ENCODE measurements at regions not wholly inside any gene's neighbourhood (a gene's known extent, or its start where the extent isn't known, plus 50 kb on each side); places are given as distances from the start of the nearest gene placed in this dataset.

DNA sequence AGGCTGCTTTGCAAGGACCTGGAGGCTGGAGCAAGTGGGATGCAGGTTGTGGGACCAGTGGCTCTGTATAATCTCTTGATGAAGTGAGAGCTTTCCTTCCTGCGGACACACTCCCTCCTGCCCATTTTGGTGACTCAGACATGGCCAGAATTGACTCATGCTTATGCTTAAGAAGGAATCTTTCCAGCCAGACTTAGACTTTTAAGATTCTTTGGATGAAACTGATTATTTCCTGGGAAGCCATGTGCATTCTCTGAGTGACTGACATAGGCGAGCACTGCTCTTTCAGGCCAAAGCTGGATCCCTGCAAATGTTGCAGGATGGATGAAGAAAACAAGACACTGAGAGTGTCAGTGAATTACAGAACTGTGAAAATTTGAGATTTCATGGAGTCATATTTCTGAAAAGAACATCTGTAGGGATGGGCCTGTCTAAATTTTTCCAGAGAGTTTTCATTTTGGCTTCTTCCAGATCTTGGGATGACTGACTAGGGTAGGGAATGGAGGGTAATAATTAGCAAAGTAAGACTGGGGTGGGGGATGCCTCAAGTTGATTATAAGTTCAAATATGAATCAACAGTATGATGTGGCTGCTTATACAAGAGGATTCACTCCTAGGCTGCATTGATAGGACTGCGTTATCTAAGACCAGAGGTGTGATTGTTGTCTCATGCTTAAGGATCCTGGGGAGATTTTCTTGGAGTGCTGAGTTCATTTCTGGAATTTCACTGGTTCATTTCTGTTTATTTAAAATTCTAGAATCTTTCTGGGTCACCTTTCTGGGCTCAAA, 195.8 kb downstream of the HIPK3 start:
- Histone ChIP-seq H2BK120ac (ENCODE audit: low read depth, low read length, poor library complexity, severe bottlenecking) (no peak overlapping the region), H3K4me1 (ENCODE audit: insufficient read depth, low read length) (no peaks in the 10 kb centered on the region), H2BK15ac (ENCODE audit: low read depth, low read length) (no peak overlapping the region), H2AFZ (ENCODE audit: low read length) (no peak overlapping the region), H3K9ac (ENCODE audit: extremely low read depth, insufficient read length, low read length) (no peak overlapping the region), H3K9me3 (ENCODE audit: control insufficient read depth, low read depth, low read length) (no peaks in the 10 kb centered on the region), H2BK12ac (ENCODE audit: insufficient read length, low read depth, low read length) (no peak overlapping the region), H3K14ac (ENCODE audit: insufficient read depth, low read length) (no peak overlapping the region), H4K8ac (replicated peaks; ENCODE audit: insufficient read length, low read depth, low read length) (no peak overlapping the region), H3K4ac (ENCODE audit: low read depth, low read length) (no peak overlapping the region), H3K79me2 (ENCODE audit: insufficient read depth, low read length) (no peaks in the 10 kb centered on the region), H3K56ac (ENCODE audit: insufficient read length, low read depth, low read length) (no peak overlapping the region), H4K20me1 (ENCODE audit: control insufficient read depth, insufficient read depth, insufficient read length) (no peaks in the 10 kb centered on the region), H2BK5ac (ENCODE audit: insufficient read length, low read length) (no peak overlapping the region), H4K5ac (ENCODE audit: insufficient read length, low read depth, low read length) (no peak overlapping the region), H3K27ac (ENCODE audit: insufficient read length, low read depth, low read length) (no peak overlapping the region), H3K4me2 (ENCODE audit: insufficient read depth, insufficient read length, low read length) (no peak overlapping the region), H3K18ac (ENCODE audit: insufficient read length, low read depth, low read length) (no peak overlapping the region), H3K23ac (ENCODE audit: insufficient read length, low read depth, low read length) (no peak overlapping the region), H3T11ph (ENCODE audit: low read length) (no peak overlapping the region), H3K79me1 (ENCODE audit: insufficient read depth, low read depth, low read length, poor library complexity, severe bottlenecking) (no peaks in the 10 kb centered on the region), H3K23me2 (ENCODE audit: insufficient read length, low read depth, low read length, poor library complexity, severe bottlenecking) (no peaks in the 10 kb centered on the region), H3K27me3 (ENCODE audit: insufficient read depth, low read length) (no peaks in the 10 kb centered on the region), H4K91ac (ENCODE audit: insufficient read length, low read depth, low read length) (no peak overlapping the region), H2BK20ac (ENCODE audit: low read depth, low read length, poor library complexity, severe bottlenecking) (no peak overlapping the region), H2AK5ac (ENCODE audit: insufficient read length, low read length) (no peak overlapping the region)
- no CpG with 5 or more reads among the region's 3 CpGs for WGBS (ENCODE audit: extremely low coverage, insufficient read length, low lambda C conversion rate)
- no peaks in the 10 kb centered on the region for H3K4me1 Mint-ChIP-seq
- 0 out of 7 replicates have a peak overlapping the region, but pooled peaks of 1 of the 3 experiments have one; percentile 62 for H3K27ac Mint-ChIP-seq
- H3K36me3 Mint-ChIP-seq (ENCODE audit: insufficient read depth in 1 of 3, low read depth in 3 of 3) = no peaks in the 10 kb centered on the region
- no peaks in the 10 kb centered on the region for H3K9me3 Mint-ChIP-seq
- DNase-seq = no peak
- TF ChIP-seq, protein P1, sequence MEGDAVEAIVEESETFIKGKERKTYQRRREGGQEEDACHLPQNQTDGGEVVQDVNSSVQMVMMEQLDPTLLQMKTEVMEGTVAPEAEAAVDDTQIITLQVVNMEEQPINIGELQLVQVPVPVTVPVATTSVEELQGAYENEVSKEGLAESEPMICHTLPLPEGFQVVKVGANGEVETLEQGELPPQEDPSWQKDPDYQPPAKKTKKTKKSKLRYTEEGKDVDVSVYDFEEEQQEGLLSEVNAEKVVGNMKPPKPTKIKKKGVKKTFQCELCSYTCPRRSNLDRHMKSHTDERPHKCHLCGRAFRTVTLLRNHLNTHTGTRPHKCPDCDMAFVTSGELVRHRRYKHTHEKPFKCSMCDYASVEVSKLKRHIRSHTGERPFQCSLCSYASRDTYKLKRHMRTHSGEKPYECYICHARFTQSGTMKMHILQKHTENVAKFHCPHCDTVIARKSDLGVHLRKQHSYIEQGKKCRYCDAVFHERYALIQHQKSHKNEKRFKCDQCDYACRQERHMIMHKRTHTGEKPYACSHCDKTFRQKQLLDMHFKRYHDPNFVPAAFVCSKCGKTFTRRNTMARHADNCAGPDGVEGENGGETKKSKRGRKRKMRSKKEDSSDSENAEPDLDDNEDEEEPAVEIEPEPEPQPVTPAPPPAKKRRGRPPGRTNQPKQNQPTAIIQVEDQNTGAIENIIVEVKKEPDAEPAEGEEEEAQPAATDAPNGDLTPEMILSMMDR (conservative IDR thresholded peaks at IDR 0.05) = no peak
- H3K27me3 Mint-ChIP-seq (ENCODE audit: low read depth) = peaks cover 3% of the 10 kb centered on the region; the same call in 1 of the 2 replicates
- H3K4me3 Mint-ChIP-seq = no peak overlapping the region
